ENCODE measurements at regions not wholly inside any gene's neighbourhood (a gene's known extent, or its start where the extent isn't known, plus 50 kb on each side); places are given as distances from the start of the nearest gene placed in this dataset.

- TF ChIP-seq CTCF (conservative IDR thresholded peaks at IDR 0.05) (no peak), EZH2 (IDR thresholded peaks at IDR 0.05; ENCODE audit: low read depth) (no peak)
These were observed 102.7 kb upstream of the PRSS1 start for GRCh38 chr7:142646386-142647140.

Measured in PC-9 (cell line).